ENCODE measurements at regions not wholly inside any gene's neighbourhood (a gene's known extent, or its start where the extent isn't known, plus 50 kb on each side); places are given as distances from the start of the nearest gene placed in this dataset.
"Not testable (repeated sequence)": the region's sequence is repeated elsewhere in the genome, so short reads cannot be mapped to it uniquely, and the experiment has no call there.

GRCh38 chr5:34416501-34417008 is 239.6 kb upstream of the RAI14 start:
- TF ChIP-seq, protein P1, sequence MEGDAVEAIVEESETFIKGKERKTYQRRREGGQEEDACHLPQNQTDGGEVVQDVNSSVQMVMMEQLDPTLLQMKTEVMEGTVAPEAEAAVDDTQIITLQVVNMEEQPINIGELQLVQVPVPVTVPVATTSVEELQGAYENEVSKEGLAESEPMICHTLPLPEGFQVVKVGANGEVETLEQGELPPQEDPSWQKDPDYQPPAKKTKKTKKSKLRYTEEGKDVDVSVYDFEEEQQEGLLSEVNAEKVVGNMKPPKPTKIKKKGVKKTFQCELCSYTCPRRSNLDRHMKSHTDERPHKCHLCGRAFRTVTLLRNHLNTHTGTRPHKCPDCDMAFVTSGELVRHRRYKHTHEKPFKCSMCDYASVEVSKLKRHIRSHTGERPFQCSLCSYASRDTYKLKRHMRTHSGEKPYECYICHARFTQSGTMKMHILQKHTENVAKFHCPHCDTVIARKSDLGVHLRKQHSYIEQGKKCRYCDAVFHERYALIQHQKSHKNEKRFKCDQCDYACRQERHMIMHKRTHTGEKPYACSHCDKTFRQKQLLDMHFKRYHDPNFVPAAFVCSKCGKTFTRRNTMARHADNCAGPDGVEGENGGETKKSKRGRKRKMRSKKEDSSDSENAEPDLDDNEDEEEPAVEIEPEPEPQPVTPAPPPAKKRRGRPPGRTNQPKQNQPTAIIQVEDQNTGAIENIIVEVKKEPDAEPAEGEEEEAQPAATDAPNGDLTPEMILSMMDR (conservative IDR thresholded peaks at IDR 0.05; ENCODE audit: low read depth), result no peak
- CTCF ChIA-PET, result no interaction called here
- POLR2A ChIA-PET (ENCODE audit: low non-redundant PET), result no interaction called here
- DNase-seq (ENCODE audit: low spot score), result no peak
- H3K27ac ChIP-seq, result no peak overlapping the region

- DNase-seq (ENCODE audit: low spot score); POLR2A ChIA-PET (ENCODE audit: low non-redundant PET); H3K27ac ChIP-seq: not testable (repeated sequence)
- CTCF ChIA-PET, result interaction anchor here (0.5 kb wide), 1 partner anchor 451 kb away, joined by 3 read pairs; no protein-coding TSS in a partner anchor
These were observed 235.9 kb upstream of the RAI14 start for GRCh38 chr5:34420191-34420590.

- TF ChIP-seq, protein P1 (conservative IDR thresholded peaks at IDR 0.05; ENCODE audit: low read depth), result no peak
- POLR2A ChIA-PET (ENCODE audit: low non-redundant PET), result no interaction called here
- CTCF ChIA-PET, result no interaction called here
- no peak for DNase-seq (ENCODE audit: low spot score)
- H3K27ac ChIP-seq, result no peak overlapping the region
These were observed 219.2 kb upstream of the RAI14 start for GRCh38 chr5:34436761-34437501.

DNA sequence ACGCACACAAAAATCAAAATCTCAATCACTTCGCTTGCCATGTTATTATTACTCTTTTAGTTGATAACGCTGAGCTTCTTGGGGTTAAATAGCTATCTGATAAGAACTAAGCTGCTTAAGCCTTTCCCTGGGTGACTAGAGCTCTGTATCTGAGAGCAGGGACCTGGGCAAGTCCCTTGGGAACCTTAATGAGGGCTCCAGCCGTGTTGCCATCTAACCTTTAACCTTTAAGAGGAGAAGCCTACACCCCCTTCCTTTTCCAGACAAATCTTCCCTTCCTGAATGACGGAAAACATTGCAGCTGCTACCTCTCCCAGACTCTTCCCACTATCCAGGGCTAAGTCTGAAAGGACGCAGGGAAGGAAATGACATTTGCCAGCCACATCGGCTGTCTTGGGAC is 216.5 kb upstream of the RAI14 start:
- TF ChIP-seq, protein P1 (conservative IDR thresholded peaks at IDR 0.05; ENCODE audit: low read depth), result no peak
- no peak for DNase-seq (ENCODE audit: low spot score)
- POLR2A ChIA-PET (ENCODE audit: low non-redundant PET), result no interaction called here
- CTCF ChIA-PET, result interaction anchor here (0.6 kb wide), 1 partner anchor 62 kb away, joined by 4 read pairs; no protein-coding TSS in a partner anchor
- H3K27ac ChIP-seq, result no peak overlapping the region

- CTCF ChIA-PET; H3K27ac ChIP-seq; DNase-seq (ENCODE audit: low spot score); POLR2A ChIA-PET (ENCODE audit: low non-redundant PET): not testable (repeated sequence)
These were observed 214.4 kb upstream of the RAI14 start for GRCh38 chr5:34441767-34442166.

- DNase-seq (ENCODE audit: low spot score), result no peak
- ChIA-PET CTCF (no interaction called here), POLR2A (ENCODE audit: low non-redundant PET) (no interaction called here)
- H3K27ac ChIP-seq, result no peak overlapping the region
- TF ChIP-seq, protein P1 (conservative IDR thresholded peaks at IDR 0.05; ENCODE audit: low read depth), result no peak
These were observed 208.7 kb upstream of the RAI14 start for GRCh38 chr5:34447424-34447823.

DNA sequence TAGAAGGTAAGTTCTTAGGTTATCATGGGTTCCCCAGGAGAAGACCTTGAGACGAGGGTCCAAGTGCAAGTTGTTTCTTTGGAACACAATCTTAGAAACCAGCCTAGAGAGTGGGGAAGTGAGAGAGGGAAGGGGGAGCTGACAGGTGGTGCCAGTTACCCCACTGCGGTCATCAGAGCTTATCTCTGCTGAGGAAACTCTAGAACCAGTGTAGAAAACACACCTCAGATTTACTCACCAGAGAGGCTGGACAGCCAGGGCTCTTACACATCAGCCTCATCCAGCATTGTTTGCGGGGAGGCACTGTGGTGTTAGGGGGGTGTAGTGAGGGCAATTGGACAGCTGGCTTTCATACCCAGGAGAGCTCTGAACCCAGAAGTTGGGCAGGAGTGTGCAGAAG is 206.5 kb upstream of the RAI14 start:
- DNase-seq (ENCODE audit: low spot score), result no peak
- ChIA-PET POLR2A (ENCODE audit: low non-redundant PET) (no interaction called here), CTCF (no interaction called here)
- no peak overlapping the region for H3K27ac ChIP-seq
- TF ChIP-seq, protein P1 (conservative IDR thresholded peaks at IDR 0.05; ENCODE audit: low read depth), result no peak

All from RWPE1 (cell line).